ENCODE measurements at regions not wholly inside any gene's neighbourhood (a gene's known extent, or its start where the extent isn't known, plus 50 kb on each side); places are given as distances from the start of the nearest gene placed in this dataset.

- H3K9me3 ChIP-seq (replicated peaks in 1 of 3), result peaks cover 0 to 17% (median 0%) of the 10 kb centered on the region in 3 donors
- no peaks in the 10 kb centered on the region for H3K36me3 ChIP-seq (replicated peaks in 1 of 2)
- intact Hi-C loops (cut with DNase I), result no loop called here
Observed at GRCh38 chr18:11541179-11541578, 68.2 kb upstream of the SLC35G4 start.

GRCh38 chr18:11533942-11534496 lies 75.4 kb upstream of the SLC35G4 start:
- no peaks in the 10 kb centered on the region for H3K9me3 ChIP-seq (replicated peaks in 1 of 3)
- intact Hi-C loops (cut with DNase I), result no loop called here
- no peaks in the 10 kb centered on the region for H3K27me3 ChIP-seq
- H3K36me3 ChIP-seq (replicated peaks in 1 of 2), result no peaks in the 10 kb centered on the region
- no peak overlapping the region for H3K4me3 ChIP-seq
- H3K4me1 ChIP-seq (replicated peaks in 1 of 2), result no peaks in the 10 kb centered on the region
- no peak for DNase-seq
- H3K27ac ChIP-seq, result no peak overlapping the region
- 89 to 96% (median 92%) methylated on average over 10 to 13 of the region's 13 CpGs for WGBS, 4 donors
- TF ChIP-seq CTCF (IDR thresholded peaks at IDR 0.05) (no peak), POLR2A (IDR thresholded peaks at IDR 0.05) (no peak)

More at GRCh38 chr18:11541179-11541578, 68.2 kb upstream of the SLC35G4 start:
- no peak overlapping the region for H3K4me3 ChIP-seq
- H3K4me1 ChIP-seq (replicated peaks in 1 of 2), result no peaks in the 10 kb centered on the region
- no peak for DNase-seq
- WGBS, 4 donors, result 69 to 94% (median 89%) methylated on average over 1 of the region's 1 CpG
- H3K27ac ChIP-seq, result no peak overlapping the region
- no peaks in the 10 kb centered on the region for H3K27me3 ChIP-seq
- no peak for TF ChIP-seq POLR2A (IDR thresholded peaks at IDR 0.05)
- TF ChIP-seq CTCF (IDR thresholded peaks at IDR 0.05), result no peak

- Histone ChIP-seq H3K27me3 (no peaks in the 10 kb centered on the region), H3K36me3 (replicated peaks in 1 of 2) (no peaks in the 10 kb centered on the region), H3K4me3 (no peak overlapping the region), H3K4me1 (replicated peaks in 1 of 2) (no peaks in the 10 kb centered on the region), H3K27ac (no peak overlapping the region), H3K9me3 (replicated peaks in 1 of 3) (no peaks in the 10 kb centered on the region)
- no peak for TF ChIP-seq POLR2A (IDR thresholded peaks at IDR 0.05)
- no peak for TF ChIP-seq CTCF (IDR thresholded peaks at IDR 0.05)
- WGBS, 4 donors, result 74 to 95% (median 87%) methylated on average over 8 to 13 of the region's 13 CpGs
- no peak for DNase-seq
- intact Hi-C loops (cut with DNase I), result no loop called here
Observed at GRCh38 chr18:11533513-11533890, 75.9 kb upstream of the SLC35G4 start.

GRCh38 chr18:11532758-11533512 lies 76.5 kb upstream of the SLC35G4 start:
- Histone ChIP-seq H3K9me3 (replicated peaks in 1 of 3) (no peaks in the 10 kb centered on the region), H3K36me3 (replicated peaks in 1 of 2) (no peaks in the 10 kb centered on the region), H3K4me3 (no peak overlapping the region), H3K4me1 (replicated peaks in 1 of 2) (no peaks in the 10 kb centered on the region), H3K27ac (no peak overlapping the region), H3K27me3 (no peaks in the 10 kb centered on the region)
- 86 to 95% (median 90%) methylated on average over 22 to 35 of the region's 35 CpGs for WGBS, 4 donors
- no peak for TF ChIP-seq CTCF (IDR thresholded peaks at IDR 0.05)
- TF ChIP-seq POLR2A (IDR thresholded peaks at IDR 0.05), result no peak
- DNase-seq, result no peak
- intact Hi-C loops (cut with DNase I), result no loop called here
